T47D (cell line): ENCODE measurements at regions not wholly inside any gene's neighbourhood (a gene's known extent, or its start where the extent isn't known, plus 50 kb on each side); places are given as distances from the start of the nearest gene placed in this dataset.

Source experiments
- DNase-seq, 2 experiments: peaks; one replicate each; pipeline versions ENCODE4 v3.0.0 to v3.0.0-alpha.2; 2011 to 2012; ENCODE audit warnings: low read depth in 1 of 2, low spot score in 1 of 2
- JUND ChIP-seq: IDR thresholded peaks from 2 replicates; pipeline ENCODE4 v1.6.1; 2012; ENCODE audit warnings: low read depth
- in situ Hi-C: cut with HindIII; loops from 2 replicates; pipeline ENCODE4 v1.10.0; 2016; ENCODE audit warnings: low sequenced_read_pairs, low pct_unique_long_range_greater_than_20kb

DNA sequence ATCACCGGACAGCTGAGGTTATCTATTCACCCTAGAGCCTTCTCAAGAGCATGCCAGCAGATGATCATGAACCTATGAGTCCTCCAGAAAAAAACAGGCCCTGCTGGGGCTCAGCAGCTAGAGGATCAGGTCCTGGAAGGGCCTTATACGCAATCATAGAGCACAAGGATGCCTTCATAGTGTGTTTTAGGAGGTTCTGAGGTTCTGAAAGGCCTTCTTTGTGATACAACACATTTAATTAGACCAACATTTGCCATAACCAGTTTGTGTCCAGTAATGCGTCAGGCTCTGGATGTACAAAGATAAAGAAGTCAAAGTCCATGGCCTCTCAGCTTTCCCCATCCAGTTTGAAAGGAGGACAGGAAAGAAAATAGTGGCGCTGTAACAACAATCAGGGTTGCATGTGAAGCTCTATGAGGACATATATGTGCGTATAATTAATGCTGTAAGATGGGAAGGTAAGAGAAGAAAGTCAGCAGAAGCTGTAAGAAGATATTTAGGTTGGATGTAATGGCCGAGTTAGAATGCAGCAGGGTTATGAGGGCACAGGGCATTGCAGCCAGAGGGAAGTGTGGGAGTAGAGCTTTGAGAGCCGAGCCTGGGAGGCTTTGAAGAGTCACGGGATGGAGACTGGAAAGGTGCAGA, 302.6 kb upstream of the TBL1XR1 start:
- DNase-seq, result no peak
- in situ Hi-C loops, result no loop called here
- TF ChIP-seq JUND, result no peak

DNA sequence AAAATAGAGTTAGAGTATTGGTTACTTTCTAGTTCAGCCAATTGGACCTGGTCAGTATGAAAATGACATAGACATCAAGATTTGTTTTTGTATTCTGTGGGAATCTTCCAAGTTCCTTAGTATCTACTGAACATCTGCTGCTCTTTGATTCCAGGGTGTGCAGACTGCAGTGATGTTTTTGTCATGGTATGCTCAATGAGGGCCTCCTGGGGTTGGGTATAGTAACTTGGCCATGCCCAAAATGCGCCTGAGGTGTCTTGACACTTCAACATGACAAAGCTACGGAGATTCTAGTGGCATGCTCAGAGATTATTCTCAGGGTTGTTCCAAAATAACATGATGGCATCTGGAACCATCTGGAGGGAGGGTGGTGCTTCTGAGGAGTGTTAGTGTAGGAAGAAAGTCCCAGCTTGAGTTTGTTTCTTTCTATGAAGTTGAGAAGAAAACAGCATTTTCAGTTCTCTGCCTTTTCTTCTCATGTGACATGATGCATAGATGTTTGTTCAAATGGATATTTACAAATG, 313.5 kb upstream of the TBL1XR1 start:
- in situ Hi-C loops, result no loop called here
- TF ChIP-seq JUND, result no peak
- no peak for DNase-seq

DNA sequence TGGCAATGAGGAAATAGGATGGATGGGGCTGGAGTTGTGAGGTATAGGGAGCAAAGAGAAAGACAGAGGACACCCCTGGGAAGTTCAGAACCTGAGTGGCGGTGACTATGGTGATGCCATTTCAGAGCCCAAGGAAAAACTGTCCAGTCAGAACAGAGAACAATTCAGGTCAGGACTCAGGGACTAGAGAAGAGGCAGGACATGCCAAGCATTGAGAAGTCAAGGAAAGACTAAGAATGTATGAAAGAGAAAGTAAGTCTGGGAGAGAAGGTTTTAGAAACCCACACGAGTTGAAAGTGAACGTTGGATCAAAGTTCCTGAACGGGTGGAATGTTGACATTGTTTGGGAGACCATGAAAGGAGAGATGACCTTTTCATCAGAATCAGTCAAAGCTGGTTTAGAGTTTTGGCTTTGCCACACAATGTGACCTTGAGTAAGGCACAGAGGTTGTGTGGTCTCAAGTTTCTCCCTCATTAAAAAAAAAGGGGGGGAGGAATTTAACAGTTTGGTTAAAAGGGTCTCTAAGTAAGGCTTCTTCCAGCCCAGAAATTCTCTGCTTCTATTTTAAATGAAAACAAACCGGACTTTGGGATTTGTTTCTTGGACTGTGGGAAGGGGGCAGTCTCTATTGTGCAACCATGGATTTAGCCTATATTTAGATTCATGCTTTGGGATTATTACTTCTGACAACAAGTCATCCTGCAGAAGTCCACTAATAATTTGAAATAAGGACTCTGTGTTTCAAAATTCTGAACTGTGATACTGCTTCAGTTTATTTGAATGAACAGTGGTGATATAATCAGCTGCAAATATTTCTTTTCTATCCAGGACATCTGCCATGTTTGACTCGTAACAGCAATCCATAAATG, 315.9 kb upstream of the TBL1XR1 start:
- in situ Hi-C loops, result no loop called here
- no peak for TF ChIP-seq JUND
- DNase-seq, result no peak

DNA sequence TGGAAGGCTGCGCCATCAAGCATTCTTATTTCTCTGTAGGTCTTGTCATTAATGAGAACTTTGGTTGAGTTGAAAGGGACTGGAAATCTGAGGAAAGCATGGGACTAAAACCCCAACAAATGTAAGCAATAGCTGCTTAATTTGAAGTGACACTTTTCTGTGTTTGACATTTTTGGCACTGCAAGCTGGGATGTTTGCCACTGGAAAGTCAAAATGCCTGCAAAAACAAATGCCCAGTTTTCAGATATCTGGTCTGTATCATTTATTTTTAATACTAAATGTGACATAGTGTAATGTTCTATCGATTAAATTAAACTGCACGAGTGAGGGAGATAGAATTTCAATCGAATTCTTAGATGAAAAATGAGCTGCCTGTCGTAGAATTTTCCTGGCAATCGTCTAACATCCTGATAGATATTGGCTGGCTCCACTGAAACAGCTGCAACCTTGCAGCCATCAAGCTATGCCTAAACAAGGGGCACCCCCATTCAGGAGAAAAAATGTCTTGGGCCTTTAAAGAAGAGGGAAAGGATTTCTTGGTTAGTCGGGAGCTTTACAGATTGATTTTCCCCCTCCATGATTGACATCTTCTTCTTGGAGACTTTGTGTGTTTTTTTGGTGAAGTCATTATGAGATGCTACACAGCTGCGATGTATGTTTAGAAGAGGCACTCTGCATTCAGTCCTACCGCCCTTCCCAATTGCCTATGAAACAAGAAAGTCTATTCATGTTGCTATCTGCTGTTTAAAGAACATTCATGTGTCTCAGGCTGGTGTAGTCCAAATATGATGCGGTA, 316.7 kb upstream of the TBL1XR1 start:
- in situ Hi-C loops, result no loop called here
- TF ChIP-seq JUND, result no peak
- no peak for DNase-seq

DNA sequence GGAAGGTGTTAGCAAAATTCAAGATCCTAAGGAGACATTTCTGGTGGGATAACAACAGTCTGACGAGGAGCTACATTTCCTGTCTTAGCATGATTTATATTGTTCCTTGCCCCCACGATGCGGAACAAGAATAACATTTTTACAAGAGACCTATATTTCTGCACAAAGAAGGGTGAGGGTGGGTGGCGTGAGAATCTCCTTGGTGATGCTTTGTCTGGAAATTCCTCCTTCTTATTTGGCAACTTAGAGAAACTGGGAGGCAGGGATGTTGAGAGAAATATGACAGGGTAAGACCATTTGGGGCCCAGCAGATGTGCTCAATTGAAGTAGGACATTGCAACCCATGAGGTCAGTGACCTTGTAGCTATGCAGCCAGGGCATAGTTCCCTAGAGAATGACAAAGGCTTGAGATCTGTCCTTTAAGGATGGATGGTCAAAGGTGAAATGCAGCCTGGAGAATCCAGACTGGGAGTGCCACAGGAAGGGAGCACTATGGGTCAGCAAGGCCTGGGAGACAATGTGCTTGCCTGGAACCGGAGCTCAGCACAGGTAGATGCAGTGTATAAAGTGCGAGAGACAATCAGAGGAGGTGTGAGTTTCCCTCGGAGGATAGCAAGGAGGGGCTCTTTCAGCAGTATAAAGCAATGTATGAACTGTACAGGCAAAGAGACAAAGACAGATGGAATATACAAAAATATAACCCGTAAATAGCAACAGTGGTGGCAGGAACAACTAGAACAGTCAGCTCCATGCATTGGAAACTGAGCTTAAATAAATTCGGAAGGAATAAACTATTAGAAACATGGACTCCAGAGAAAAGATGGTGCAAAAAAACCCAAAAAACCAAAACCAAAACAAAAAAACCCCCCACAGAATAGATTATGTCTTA, 317.6 kb upstream of the TBL1XR1 start:
- TF ChIP-seq JUND, result no peak
- in situ Hi-C loops, result no loop called here
- DNase-seq, result no peak

DNA sequence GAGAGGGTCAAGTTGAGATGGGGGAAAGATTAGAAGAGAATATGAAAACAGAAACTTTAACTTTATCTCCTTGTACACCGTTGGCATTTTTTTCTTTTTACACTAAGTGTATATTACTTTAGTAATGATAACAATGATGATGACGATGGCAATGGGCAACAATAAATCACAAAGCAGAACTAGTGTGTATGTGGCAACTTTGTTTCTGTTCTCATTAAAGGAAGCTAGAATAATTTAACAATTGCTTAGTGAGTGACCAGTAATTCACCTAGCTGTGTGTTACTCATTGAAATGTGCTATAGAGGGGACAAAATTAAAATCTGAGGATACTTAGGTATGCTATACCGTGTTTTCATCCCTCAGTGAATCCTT, 318.5 kb upstream of the TBL1XR1 start:
- no peak for TF ChIP-seq JUND
- in situ Hi-C loops, result no loop called here
- no peak for DNase-seq

DNA sequence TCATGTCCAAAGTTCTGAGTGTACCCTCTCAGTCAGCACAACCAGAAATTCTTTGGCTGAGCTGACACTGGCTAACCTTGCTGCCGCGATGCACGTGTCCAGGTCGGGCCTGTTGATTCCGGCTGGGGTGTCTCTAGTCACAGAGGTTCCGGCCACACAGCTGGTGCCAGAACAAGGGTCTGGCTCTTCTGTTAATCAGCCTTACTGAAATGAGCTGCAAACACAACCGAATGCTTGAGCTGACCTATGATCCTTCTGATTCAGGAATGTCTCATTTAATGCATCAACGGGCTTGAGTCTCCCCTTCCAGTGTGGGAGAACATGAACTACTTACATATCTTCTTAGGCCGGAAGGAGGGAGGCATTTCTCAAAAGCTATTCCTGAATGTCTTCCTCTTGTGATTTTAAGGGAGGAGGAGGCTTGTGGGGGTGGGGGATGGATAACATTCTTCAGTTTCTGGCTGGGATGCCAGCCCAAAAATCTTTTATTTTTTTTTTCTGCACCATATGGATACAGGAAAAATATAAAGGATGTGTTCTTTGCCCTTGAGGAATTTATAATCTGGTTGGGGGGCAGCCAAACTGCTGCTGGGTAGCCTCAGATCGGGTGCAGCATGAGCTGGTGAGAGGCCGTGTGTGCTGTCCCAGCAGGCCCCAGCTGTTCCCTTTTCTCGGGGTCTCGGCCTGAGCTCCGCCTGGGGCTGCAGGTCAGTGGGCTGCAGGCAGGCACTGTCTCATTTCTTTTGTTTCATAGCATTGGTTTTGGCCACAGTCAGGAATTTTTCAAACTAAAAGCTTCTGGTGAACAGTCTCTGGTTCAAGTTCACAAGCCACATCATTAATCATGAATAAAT, 319.1 kb upstream of the TBL1XR1 start:
- in situ Hi-C loops, result no loop called here
- TF ChIP-seq JUND, result no peak
- DNase-seq, result no peak

DNA sequence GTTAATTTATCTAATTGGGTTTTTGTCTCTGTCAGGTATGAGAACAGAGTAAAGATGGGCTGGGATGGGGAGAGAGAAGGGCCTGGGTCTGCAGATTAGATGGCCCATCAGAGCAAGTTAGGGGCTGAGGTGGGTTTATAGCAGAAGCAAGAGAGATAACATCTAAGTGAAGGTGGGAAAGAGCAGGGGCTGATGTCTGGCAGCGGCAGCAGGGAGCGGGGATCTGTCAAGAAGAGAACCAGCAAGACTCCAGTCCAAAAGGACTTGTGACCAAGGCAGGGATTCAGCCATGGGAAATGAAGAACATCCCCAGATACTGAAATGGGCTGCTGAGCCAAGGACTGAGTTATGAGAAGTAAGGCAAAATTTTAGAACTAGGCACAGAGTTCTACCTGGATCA, 320.6 kb upstream of the TBL1XR1 start:
- no peak for DNase-seq
- in situ Hi-C loops, result no loop called here
- no peak for TF ChIP-seq JUND

DNA sequence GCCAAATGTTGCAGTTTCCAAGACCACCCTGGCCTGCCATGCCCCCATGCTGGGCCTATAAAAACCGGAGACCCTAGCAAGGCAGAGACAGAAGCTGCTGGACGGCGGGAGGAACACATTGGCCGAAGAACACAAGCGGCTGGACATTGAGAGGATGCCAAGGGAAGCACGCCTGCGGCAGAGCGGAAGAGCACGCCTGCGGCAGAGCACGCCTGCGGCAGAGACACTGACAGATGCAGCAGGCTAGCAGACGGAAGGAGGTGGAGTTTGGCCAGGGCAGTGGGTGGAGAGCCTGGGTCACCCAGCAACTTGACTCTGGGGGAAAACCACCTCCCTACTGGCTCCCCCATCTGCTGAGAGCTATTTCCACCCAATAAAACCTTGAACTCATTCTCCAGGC, 322.3 kb upstream of the TBL1XR1 start:
- DNase-seq, result no peak
- no peak for TF ChIP-seq JUND
- in situ Hi-C loops, result no loop called here

DNA sequence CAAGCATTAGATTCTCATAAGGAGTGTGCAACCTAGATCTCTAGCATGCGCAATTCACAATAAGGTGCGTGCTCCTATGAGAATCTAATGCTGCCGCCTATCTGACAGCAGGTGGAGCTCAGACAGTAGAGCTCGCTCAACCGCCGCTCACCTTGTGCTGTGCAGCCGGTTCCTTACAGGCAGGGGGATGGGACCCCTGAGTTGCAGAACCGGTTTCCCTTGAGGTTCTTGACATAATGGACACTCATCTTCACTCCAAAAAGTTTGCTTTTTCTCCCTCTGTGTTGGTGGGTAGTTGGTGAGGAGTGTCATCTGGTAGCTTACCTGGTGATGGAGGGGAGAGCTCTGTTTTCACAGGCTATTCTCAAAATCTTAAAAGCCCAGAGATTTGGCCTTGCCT, 324.0 kb upstream of the TBL1XR1 start:
- peak in 1 of 2 experiments; percentile 96 for DNase-seq
- no peak for TF ChIP-seq JUND
- in situ Hi-C loops, result no loop called here

DNA sequence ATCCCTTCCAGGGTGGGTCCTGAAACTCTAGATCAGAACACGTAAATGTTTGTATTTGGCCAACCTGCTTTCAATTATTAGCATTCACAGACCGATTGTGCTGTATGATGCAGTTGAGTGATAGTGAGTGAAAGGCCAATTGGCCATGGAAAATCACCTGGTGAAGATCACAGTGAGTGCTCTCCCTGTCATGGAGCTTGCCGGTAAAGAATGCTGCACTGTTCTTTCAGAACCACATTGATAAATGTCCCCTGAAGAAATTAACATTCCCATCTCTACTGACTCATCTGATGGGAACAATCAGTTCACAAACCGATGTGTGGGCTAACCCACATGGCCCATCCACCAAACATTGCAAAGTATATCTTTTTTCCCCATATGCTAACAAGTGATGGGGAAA, 324.8 kb upstream of the TBL1XR1 start:
- in situ Hi-C loops, result no loop called here
- DNase-seq, result no peak

More for the DNA sequence above, 324.8 kb upstream of the TBL1XR1 start:
- TF ChIP-seq JUND, result no peak
